ENCODE measurements at regions not wholly inside any gene's neighbourhood (a gene's known extent, or its start where the extent isn't known, plus 50 kb on each side); places are given as distances from the start of the nearest gene placed in this dataset.

DNA sequence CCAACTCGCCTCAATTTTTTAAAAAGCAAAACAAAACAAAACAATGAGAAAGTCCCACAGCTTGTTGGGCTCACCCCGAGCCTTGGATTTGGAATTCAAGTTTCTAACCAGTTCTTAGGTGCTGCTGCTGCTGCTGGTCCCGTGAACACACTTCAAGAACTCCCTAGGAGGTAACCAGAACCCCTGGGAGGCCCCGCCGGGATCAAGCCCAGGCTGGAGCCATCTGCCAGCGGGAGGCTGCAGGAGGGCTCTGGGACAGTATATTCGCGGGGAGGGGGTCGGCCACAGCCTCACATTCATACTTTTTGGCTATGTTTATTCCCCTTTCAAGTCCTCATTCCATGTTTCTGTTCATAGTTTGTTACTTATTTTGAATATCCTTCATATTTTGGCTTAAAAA is 223.4 kb downstream of the TFCP2L1 start:
- TF ChIP-seq, protein P1, sequence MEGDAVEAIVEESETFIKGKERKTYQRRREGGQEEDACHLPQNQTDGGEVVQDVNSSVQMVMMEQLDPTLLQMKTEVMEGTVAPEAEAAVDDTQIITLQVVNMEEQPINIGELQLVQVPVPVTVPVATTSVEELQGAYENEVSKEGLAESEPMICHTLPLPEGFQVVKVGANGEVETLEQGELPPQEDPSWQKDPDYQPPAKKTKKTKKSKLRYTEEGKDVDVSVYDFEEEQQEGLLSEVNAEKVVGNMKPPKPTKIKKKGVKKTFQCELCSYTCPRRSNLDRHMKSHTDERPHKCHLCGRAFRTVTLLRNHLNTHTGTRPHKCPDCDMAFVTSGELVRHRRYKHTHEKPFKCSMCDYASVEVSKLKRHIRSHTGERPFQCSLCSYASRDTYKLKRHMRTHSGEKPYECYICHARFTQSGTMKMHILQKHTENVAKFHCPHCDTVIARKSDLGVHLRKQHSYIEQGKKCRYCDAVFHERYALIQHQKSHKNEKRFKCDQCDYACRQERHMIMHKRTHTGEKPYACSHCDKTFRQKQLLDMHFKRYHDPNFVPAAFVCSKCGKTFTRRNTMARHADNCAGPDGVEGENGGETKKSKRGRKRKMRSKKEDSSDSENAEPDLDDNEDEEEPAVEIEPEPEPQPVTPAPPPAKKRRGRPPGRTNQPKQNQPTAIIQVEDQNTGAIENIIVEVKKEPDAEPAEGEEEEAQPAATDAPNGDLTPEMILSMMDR (IDR thresholded peaks at IDR 0.05; ENCODE audit: unreplicated experiment), result no peak
- Mint-ChIP-seq H3K27me3 (peaks cover 88% of the 10 kb centered on the region), H3K27ac (no peak overlapping the region), H3K36me3 (ENCODE audit: insufficient read depth) (no peaks in the 10 kb centered on the region), H3K4me1 (ENCODE audit: low read depth) (peaks cover 5% of the 10 kb centered on the region), H3K9me3 (ENCODE audit: low read depth) (no peaks in the 10 kb centered on the region), H3K4me3 (ENCODE audit: low read depth) (no peak overlapping the region)
- no peak for DNase-seq (ENCODE audit: low spot score, unreplicated experiment)

DNA sequence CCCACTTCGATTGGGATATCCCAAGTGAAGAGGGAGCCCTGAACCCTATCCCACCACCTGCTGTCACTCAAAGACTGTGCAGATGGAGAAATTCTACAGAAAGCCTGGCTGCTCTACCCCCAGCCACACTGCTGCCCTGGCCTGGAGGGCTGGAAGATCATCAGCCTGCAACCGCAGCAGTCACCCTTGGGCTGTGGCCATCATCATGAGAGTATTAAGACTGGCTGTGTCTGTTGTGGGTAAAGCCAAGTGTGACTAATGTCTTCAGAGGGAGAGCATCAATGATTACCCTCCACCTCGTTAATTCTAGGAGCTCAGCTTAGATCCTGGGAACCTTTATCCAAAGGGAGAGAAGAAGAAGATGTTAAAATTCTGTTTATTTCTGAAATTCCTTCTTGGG is 221.5 kb downstream of the TFCP2L1 start:
- Mint-ChIP-seq H3K27ac (no peak overlapping the region), H3K36me3 (ENCODE audit: insufficient read depth) (no peaks in the 10 kb centered on the region), H3K27me3 (peaks cover 88% of the 10 kb centered on the region), H3K4me3 (ENCODE audit: low read depth) (no peak overlapping the region), H3K4me1 (ENCODE audit: low read depth) (peaks cover 3% of the 10 kb centered on the region), H3K9me3 (ENCODE audit: low read depth) (no peaks in the 10 kb centered on the region)
- DNase-seq (ENCODE audit: low spot score, unreplicated experiment), result no peak
- TF ChIP-seq, protein P1 (IDR thresholded peaks at IDR 0.05; ENCODE audit: unreplicated experiment), result no peak

DNA sequence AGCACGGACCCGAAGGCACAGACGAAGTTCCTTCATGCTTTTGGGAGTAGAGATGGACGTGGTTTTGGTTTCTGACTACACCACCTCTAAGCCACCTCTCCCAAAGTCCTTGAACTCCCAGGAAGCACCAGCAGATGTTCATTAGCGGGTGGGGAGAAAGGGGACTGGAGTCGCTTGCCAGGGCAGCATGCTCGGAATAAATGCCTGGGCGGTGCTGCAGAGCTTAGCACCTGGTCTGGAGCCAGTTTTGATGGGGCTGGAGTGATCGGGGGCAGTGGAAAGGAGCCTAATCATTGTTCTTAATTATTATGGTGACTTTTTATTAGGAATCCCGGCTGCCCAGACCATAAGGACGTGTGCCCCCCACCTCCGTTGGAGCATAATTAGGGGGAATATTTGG is 220.8 kb downstream of the TFCP2L1 start:
- Mint-ChIP-seq H3K36me3 (ENCODE audit: insufficient read depth) (no peaks in the 10 kb centered on the region), H3K27me3 (peaks cover 91% of the 10 kb centered on the region), H3K4me1 (ENCODE audit: low read depth) (peaks cover 3% of the 10 kb centered on the region), H3K27ac (no peak overlapping the region), H3K4me3 (ENCODE audit: low read depth) (no peak overlapping the region), H3K9me3 (ENCODE audit: low read depth) (no peaks in the 10 kb centered on the region)
- TF ChIP-seq, protein P1 (IDR thresholded peaks at IDR 0.05; ENCODE audit: unreplicated experiment), result no peak
- no peak for DNase-seq (ENCODE audit: low spot score, unreplicated experiment)

DNA sequence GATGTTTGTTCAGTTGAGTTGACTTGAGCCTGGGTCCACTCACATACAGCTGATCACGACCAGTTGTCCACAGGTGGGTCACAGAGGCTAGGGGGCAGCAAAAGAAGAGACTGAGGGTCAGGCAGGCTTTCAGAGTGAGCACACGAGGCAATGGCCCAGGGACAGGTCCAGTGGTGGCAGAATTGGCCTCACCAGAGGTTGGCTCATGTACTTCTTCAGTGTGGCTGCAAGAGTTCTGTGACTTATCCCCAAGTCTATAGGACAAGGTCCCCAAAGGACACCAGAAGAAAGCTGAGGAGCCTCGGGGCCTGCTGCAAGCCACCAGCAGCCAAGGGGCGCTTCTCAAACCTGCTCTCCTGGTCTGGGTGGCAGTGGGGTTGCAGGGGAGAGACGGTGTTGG is 219.8 kb downstream of the TFCP2L1 start:
- Mint-ChIP-seq H3K27ac (no peak overlapping the region), H3K36me3 (ENCODE audit: insufficient read depth) (no peaks in the 10 kb centered on the region), H3K4me1 (ENCODE audit: low read depth) (peaks cover 3% of the 10 kb centered on the region), H3K9me3 (ENCODE audit: low read depth) (no peaks in the 10 kb centered on the region), H3K27me3 (peaks cover 95% of the 10 kb centered on the region), H3K4me3 (ENCODE audit: low read depth) (no peak overlapping the region)
- no peak for DNase-seq (ENCODE audit: low spot score, unreplicated experiment)
- TF ChIP-seq, protein P1 (IDR thresholded peaks at IDR 0.05; ENCODE audit: unreplicated experiment), result no peak

DNA sequence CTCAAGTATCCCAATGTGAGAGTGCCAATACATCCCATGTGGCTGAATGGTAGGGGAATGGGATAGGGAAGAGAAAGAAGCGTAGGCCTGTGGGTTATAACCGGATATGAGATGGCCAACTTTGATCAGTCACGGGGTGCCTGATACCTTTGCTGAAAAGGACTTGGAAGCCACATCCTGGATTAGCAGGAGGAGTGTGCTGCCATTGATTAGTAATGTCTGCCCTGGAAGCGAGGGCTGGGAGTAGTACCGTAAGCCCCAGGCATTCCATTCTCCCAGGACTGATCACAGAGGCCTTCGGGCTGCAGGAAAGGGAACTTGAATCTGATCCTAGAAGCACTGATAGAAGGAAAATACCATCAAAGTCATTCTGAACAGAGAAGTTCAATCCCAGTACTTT is 218.5 kb downstream of the TFCP2L1 start:
- no peaks in the 10 kb centered on the region for H3K9me3 Mint-ChIP-seq (ENCODE audit: low read depth)
- no peak overlapping the region for H3K27ac Mint-ChIP-seq
- no peaks in the 10 kb centered on the region for H3K36me3 Mint-ChIP-seq (ENCODE audit: insufficient read depth)
- H3K4me1 Mint-ChIP-seq (ENCODE audit: low read depth), result peaks cover 3% of the 10 kb centered on the region
- peaks cover 85% of the 10 kb centered on the region for H3K27me3 Mint-ChIP-seq
- TF ChIP-seq, protein P1 (IDR thresholded peaks at IDR 0.05; ENCODE audit: unreplicated experiment), result no peak
- DNase-seq (ENCODE audit: low spot score, unreplicated experiment), result no peak
- H3K4me3 Mint-ChIP-seq (ENCODE audit: low read depth), result no peak overlapping the region
